ENCODE measurements at regions not wholly inside any gene's neighbourhood (a gene's known extent, or its start where the extent isn't known, plus 50 kb on each side); places are given as distances from the start of the nearest gene placed in this dataset.

DNA sequence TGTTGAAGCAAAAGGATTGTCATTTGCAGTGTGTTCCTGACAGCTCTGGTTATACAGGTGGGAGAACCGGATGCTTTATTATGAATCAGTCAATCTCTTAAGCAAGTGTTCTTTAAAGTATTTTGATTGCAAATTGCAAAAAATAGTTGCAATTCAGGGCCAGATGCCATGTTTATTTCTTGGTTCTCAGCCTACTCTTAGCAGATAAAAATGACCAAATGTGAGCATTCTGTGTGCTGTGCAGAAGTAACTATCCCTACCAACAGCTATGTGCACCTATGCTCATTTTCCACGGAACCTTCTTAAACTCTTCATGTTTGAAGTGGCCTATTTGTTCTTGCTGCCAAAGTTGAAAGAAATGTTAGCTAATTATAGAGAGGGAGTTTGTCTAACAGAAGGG is 262.3 kb upstream of the RASGRP1 start:
- TF ChIP-seq, protein P1, sequence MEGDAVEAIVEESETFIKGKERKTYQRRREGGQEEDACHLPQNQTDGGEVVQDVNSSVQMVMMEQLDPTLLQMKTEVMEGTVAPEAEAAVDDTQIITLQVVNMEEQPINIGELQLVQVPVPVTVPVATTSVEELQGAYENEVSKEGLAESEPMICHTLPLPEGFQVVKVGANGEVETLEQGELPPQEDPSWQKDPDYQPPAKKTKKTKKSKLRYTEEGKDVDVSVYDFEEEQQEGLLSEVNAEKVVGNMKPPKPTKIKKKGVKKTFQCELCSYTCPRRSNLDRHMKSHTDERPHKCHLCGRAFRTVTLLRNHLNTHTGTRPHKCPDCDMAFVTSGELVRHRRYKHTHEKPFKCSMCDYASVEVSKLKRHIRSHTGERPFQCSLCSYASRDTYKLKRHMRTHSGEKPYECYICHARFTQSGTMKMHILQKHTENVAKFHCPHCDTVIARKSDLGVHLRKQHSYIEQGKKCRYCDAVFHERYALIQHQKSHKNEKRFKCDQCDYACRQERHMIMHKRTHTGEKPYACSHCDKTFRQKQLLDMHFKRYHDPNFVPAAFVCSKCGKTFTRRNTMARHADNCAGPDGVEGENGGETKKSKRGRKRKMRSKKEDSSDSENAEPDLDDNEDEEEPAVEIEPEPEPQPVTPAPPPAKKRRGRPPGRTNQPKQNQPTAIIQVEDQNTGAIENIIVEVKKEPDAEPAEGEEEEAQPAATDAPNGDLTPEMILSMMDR (IDR thresholded peaks at IDR 0.05; ENCODE audit: low read depth, low read length, missing control alignments): no peak
- H3K4me3 ChIP-seq (ENCODE audit: low read depth, low read length): no peak overlapping the region
- no peak for DNase-seq (ENCODE audit: low read depth)

DNA sequence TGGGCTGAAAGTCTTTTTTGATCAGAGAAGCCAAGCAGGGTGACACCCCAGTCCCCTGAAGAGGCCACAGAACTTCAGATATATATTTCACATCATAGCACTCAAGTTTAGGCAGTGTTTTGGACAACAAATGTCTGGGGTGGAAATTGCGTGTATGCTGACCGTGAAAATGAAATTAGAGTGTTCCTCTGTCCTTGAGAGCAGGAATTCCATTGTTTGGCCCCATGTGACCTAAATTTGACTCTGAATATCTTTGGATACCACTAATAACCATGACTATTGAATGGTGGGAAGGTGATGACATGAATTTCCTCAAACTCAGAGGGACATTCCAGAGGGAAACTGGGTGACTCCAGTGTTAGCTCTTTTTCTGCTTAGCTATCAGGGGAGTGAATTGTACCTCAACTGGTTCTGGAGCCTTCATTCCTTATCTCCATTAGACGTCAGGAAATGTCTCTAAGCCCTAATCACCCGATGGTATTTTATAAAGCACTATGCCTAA is 263.5 kb upstream of the RASGRP1 start:
- TF ChIP-seq, protein P1 (IDR thresholded peaks at IDR 0.05; ENCODE audit: low read depth, low read length, missing control alignments): no peak
- no peak for DNase-seq (ENCODE audit: low read depth)
- no peak overlapping the region for H3K4me3 ChIP-seq (ENCODE audit: low read depth, low read length)

DNA sequence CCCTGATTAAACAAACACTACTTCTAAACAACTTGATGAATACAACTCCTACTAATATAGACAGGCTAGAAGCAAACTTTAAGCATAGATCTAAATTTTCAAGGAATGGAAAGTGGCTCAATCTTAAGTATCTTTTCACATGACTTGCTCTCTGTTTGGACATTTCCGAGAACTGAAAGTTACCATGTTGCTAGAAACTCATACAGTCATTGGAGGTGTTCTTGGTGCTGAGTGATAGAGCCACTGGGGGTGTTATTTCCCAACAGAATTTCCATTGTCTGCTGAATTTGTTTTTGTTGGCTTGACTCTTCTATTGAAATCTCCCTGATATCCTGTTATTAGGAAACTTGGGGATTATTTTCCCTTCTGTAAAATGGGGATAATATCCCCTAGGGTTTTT is 264.5 kb upstream of the RASGRP1 start:
- no peak for DNase-seq (ENCODE audit: low read depth)
- TF ChIP-seq, protein P1 (IDR thresholded peaks at IDR 0.05; ENCODE audit: low read depth, low read length, missing control alignments): no peak

DNA sequence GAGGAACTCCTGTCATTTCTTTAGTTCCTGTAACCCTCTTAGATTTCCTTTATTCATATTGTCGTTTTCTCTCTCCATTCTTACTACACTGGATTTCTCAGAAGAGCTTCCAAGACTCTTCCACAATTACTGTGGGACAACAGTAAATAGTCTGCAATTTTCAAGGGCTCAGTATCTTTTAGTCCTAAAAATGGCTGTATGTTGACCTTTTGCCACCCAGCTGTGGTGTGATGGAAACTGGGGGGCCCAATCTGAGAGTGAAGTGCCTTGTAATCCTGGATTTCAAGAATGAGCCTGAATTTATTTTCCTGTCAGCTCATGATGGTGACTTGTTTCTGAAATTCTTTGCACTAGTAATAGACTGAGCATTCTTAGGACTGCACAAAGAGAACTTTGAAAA is 277.6 kb upstream of the RASGRP1 start:
- DNase-seq (ENCODE audit: low read depth): no peak
- TF ChIP-seq, protein P1 (IDR thresholded peaks at IDR 0.05; ENCODE audit: low read depth, low read length, missing control alignments): no peak
- H3K4me3 ChIP-seq (ENCODE audit: low read depth, low read length): no peak overlapping the region

More for the DNA sequence above, 264.5 kb upstream of the RASGRP1 start:
- H3K4me3 ChIP-seq (ENCODE audit: low read depth, low read length): no peak overlapping the region

DNA sequence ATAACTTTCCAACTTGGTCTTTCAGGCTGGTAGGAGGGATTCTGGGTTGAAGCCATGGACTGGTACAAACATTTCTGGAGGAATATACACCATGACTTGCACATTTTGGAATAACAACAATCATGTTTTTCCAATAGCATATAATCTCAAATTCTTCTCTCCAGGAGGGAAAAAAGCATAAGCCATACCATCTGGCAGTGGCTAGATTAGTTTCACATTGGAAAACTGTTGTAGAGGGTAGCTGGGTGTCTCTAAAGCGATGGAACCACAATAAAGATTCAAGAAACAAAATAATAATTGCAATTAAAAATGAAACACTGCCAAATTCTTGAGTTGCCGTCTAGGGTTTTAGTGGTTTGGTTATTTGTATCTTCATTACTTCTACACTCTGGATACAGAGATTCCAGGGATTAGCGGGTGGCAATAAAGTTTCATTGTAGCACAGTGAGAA is 278.5 kb upstream of the RASGRP1 start:
- H3K4me3 ChIP-seq (ENCODE audit: low read depth, low read length): no peak overlapping the region
- TF ChIP-seq, protein P1 (IDR thresholded peaks at IDR 0.05; ENCODE audit: low read depth, low read length, missing control alignments): no peak
- no peak for DNase-seq (ENCODE audit: low read depth)

DNA sequence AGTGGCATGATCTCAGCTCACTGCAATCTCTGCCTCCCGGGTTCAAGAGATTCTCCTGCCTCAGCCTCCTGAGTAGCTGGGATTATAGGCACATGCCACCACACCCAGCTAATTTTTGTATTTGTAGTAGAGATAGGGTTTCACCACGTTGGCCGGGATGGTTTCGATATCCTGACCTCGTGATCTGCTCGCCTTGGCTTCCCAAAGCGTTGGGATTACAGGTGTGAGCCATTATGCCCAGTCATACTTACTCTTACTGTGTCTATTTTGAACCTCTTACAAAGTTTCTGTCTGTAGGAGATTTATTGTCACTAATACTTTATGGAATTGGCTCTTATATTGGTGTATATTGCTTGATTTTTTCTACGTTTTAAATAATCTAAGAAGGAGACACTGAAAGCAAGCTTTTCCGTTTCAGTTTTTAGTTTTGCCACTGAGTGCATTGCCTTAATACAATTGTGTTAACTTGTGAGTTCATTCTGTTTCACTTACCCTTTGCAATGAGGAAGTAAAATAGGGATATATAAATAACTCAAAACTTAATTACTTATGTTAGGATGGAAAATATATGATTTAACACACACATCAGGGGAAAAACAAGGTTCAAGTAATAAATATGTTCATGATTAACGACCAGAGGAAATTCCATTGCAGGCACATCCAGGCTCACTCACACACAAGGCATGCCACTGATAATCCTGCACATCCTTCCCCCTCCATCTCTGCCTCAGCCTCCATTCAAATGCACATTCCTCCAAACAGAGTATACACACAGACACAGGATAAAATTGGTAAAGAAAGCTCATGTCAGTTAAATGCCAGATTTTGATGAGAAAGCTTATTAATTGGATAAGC is 279.3 kb upstream of the RASGRP1 start:
- TF ChIP-seq, protein P1 (IDR thresholded peaks at IDR 0.05; ENCODE audit: low read depth, low read length, missing control alignments): no peak
- no peak overlapping the region for H3K4me3 ChIP-seq (ENCODE audit: low read depth, low read length)
- no peak for DNase-seq (ENCODE audit: low read depth)
